IMR-90 (cell line): ENCODE measurements at regions not wholly inside any gene's neighbourhood (a gene's known extent, or its start where the extent isn't known, plus 50 kb on each side); places are given as distances from the start of the nearest gene placed in this dataset.

Experiments used
- ATAC-seq: fragments of 200-7000 bp; cut with Tn5 transposase; 2 replicates; pipeline ENCODE4 v1.9.1; 2020; ENCODE audit warnings: low read depth, mild to moderate bottlenecking, moderate library complexity
- BruUV-seq: library from RNA; stranded (reverse); fragments of 400-500 nt; replicated peaks from 2 replicates; lab custom pipeline; 2021; lab: Mats Ljungman, UMichigan
- CTCF ChIA-PET: fragments of 300-600 bp; formaldehyde crosslinking; extraction: SDS; loops from one replicate; lab custom pipeline; 2021; ENCODE audit warnings: antibody characterized with exemption; lab: Yijun Ruan, JAX
- POLR2A ChIA-PET: fragments of 300-600 bp; sonication (Branson Sonifier 250); formaldehyde crosslinking; loops from one replicate; lab custom pipeline; 2022; ENCODE audit warnings: antibody characterized with exemption; ENCODE audit not compliant: unreplicated experiment; lab: Charles Lee
- DNase-seq: peaks from one replicate; pipeline ENCODE4 v3.0.0; 2013
- H2AFZ ChIP-seq: replicated peaks from 2 replicates; pipeline ENCODE3; 2013; ENCODE audit warnings: low read length, mild to moderate bottlenecking; ENCODE audit not compliant: poor library complexity
- H2AK5ac ChIP-seq: 2 replicates; pipeline ENCODE4 v1.6.1; 2013; ENCODE audit warnings: low read depth, low read length, inconsistent platforms
- H2AK9ac ChIP-seq: replicated peaks from 2 replicates; pipeline ENCODE3; 2013; ENCODE audit warnings: mild to moderate bottlenecking, low read depth, low read length, moderate library complexity; ENCODE audit not compliant: poor library complexity
- H2BK120ac ChIP-seq: 2 replicates; pipeline ENCODE4 v1.6.1; 2013; ENCODE audit warnings: low read depth, low read length, inconsistent platforms
- H2BK15ac ChIP-seq: 3 replicates; pipeline ENCODE4 v1.6.1; 2013; ENCODE audit warnings: low read depth, low read length, inconsistent platforms
- H2BK20ac ChIP-seq: 2 replicates; pipeline ENCODE4 v1.6.1; 2013; ENCODE audit warnings: low read depth, mild to moderate bottlenecking, inconsistent platforms, low read length, moderate library complexity
- H2BK5ac ChIP-seq: 2 replicates; pipeline ENCODE4 v1.6.1; 2013; ENCODE audit warnings: mild to moderate bottlenecking, low read depth, low read length, inconsistent platforms; ENCODE audit not compliant: poor library complexity, severe bottlenecking
- H3K14ac ChIP-seq: replicated peaks from 2 replicates; pipeline ENCODE4 v1.6.1; 2013; ENCODE audit warnings: low read depth, low read length, inconsistent platforms
- H3K18ac ChIP-seq: 2 replicates; pipeline ENCODE4 v1.6.1; 2013; ENCODE audit warnings: low read depth, low read length, control low read depth
- H3K23ac ChIP-seq: 2 replicates; pipeline ENCODE4 v1.6.1; 2013; ENCODE audit warnings: low read depth, low read length, inconsistent platforms
- H3K27ac ChIP-seq: 2 replicates; pipeline ENCODE4 v1.5.1; 2013; ENCODE audit warnings: mild to moderate bottlenecking, control low read depth, low read length; ENCODE audit not compliant: insufficient read depth
- H3K27me3 ChIP-seq: 2 replicates; pipeline ENCODE4 v1.6.1; 2013; ENCODE audit warnings: low read length; ENCODE audit not compliant: control insufficient read depth, insufficient read depth
- H3K36me3 ChIP-seq: 2 replicates; pipeline ENCODE4 v1.6.1; 2013; ENCODE audit warnings: low read length, mixed read lengths; ENCODE audit not compliant: control insufficient read depth, insufficient read depth
- H3K4ac ChIP-seq: 2 replicates; pipeline ENCODE4 v1.6.1; 2013; ENCODE audit warnings: low read depth, low read length, inconsistent platforms
- H3K4me1 ChIP-seq: 2 replicates; pipeline ENCODE4 v1.6.1; 2013; ENCODE audit warnings: low read length, mixed read lengths; ENCODE audit not compliant: control insufficient read depth, insufficient read depth
- H3K4me2 ChIP-seq: 2 replicates; pipeline ENCODE4 v1.6.1; 2013; ENCODE audit warnings: low read depth, mild to moderate bottlenecking, control low read depth, low read length, moderate library complexity
- H3K4me3 ChIP-seq: 2 replicates; pipeline ENCODE4 v1.5.1; 2013; ENCODE audit warnings: low read depth, mild to moderate bottlenecking, control low read depth, low read length, moderate library complexity; ENCODE audit not compliant: insufficient read depth
- H3K56ac ChIP-seq: 2 replicates; pipeline ENCODE4 v1.6.1; 2013; ENCODE audit warnings: low read length, inconsistent platforms; ENCODE audit not compliant: insufficient read depth; ENCODE audit errors: extremely low read depth
- H3K79me1 ChIP-seq, 2 experiments: 2 replicates each; pipeline ENCODE4 v1.6.1; 2013; ENCODE audit warnings: low read length in 2 of 2, inconsistent platforms in 1 of 2, low read depth in 1 of 2
- H3K9ac ChIP-seq: 2 replicates; pipeline ENCODE4 v1.6.1; 2013; ENCODE audit warnings: low read depth, low read length, control low read depth
- H3K9me1 ChIP-seq: 2 replicates; pipeline ENCODE4 v1.6.1; 2013; ENCODE audit warnings: low read length, inconsistent platforms; ENCODE audit not compliant: insufficient read depth
- H3K9me3 ChIP-seq: 2 replicates; pipeline ENCODE4 v1.6.1; 2013; ENCODE audit warnings: low read length; ENCODE audit not compliant: control insufficient read depth, insufficient read depth
- H4K20me1 ChIP-seq: 2 replicates; pipeline ENCODE4 v1.6.1; 2013; ENCODE audit warnings: low read length, inconsistent platforms; ENCODE audit not compliant: insufficient read depth
- H4K5ac ChIP-seq: 2 replicates; pipeline ENCODE4 v1.6.1; 2013; ENCODE audit warnings: mild to moderate bottlenecking, low read depth, low read length, control low read depth
- H4K8ac ChIP-seq, 2 experiments: 2 replicates each; pipeline ENCODE4 v1.6.1; 2013; ENCODE audit warnings: low read depth in 2 of 2, low read length in 2 of 2, control low read depth in 1 of 2, inconsistent platforms in 1 of 2
- H4K91ac ChIP-seq: 2 replicates; pipeline ENCODE4 v1.6.1; 2013; ENCODE audit warnings: low read depth, low read length, inconsistent platforms; ENCODE audit not compliant: insufficient read depth
- BHLHE40 ChIP-seq: fragments of 150-350 bp; IDR thresholded peaks from 2 replicates; pipeline ENCODE4 v1.6.1; 2016; ENCODE audit warnings: mild to moderate bottlenecking, low read depth, low read length
- CEBPB ChIP-seq: IDR thresholded peaks from 2 replicates; pipeline ENCODE4 v1.6.1; 2012; ENCODE audit warnings: low read depth, low read length, improper control_type of control experiment
- CHD1 ChIP-seq: IDR thresholded peaks from 2 replicates; pipeline ENCODE4 v1.6.1; 2012; ENCODE audit warnings: low read depth, low read length, improper control_type of control experiment
- CTCF ChIP-seq: conservative IDR thresholded peaks from 2 replicates; pipeline ENCODE4 v1.5.1; 2012; ENCODE audit warnings: mild to moderate bottlenecking, low read depth, low read length, improper control_type of control experiment
- ELK1 ChIP-seq: fragments of 150-350 bp; IDR thresholded peaks from 2 replicates; pipeline ENCODE4 v1.6.1; 2016; ENCODE audit warnings: low read depth, mild to moderate bottlenecking, low read length, moderate library complexity, borderline replicate concordance
- FOS ChIP-seq: fragments of 150-350 bp; IDR thresholded peaks from 2 replicates; pipeline ENCODE4 v1.6.1; 2016; ENCODE audit warnings: low read depth, low read length
- MAFK ChIP-seq: IDR thresholded peaks from 2 replicates; pipeline ENCODE4 v1.6.1; 2012; ENCODE audit warnings: low read depth, low read length, improper control_type of control experiment
- MAZ ChIP-seq: IDR thresholded peaks from 2 replicates; pipeline ENCODE4 v1.6.1; 2012; ENCODE audit warnings: low read depth, mild to moderate bottlenecking, low read length, improper control_type of control experiment, moderate library complexity, borderline replicate concordance
- MXI1 ChIP-seq: IDR thresholded peaks from 2 replicates; pipeline ENCODE4 v1.6.1; 2012; ENCODE audit warnings: low read depth, mild to moderate bottlenecking, low read length, moderate library complexity, borderline replicate concordance
- NFE2L2 ChIP-seq: fragments of 150-350 bp; IDR thresholded peaks from 2 replicates; pipeline ENCODE4 v1.6.1; 2016; ENCODE audit warnings: low read depth, mild to moderate bottlenecking, low read length
- POLR2A ChIP-seq: IDR thresholded peaks from 2 replicates; pipeline ENCODE4 v1.6.1; 2012; ENCODE audit warnings: mild to moderate bottlenecking, low read depth, low read length
- RAD21 ChIP-seq: IDR thresholded peaks from 2 replicates; pipeline ENCODE4 v1.6.1; 2012; ENCODE audit warnings: low read length, improper control_type of control experiment
- RCOR1 ChIP-seq: IDR thresholded peaks from 2 replicates; pipeline ENCODE4 v1.6.1; 2012; ENCODE audit warnings: mild to moderate bottlenecking, low read length, improper control_type of control experiment; ENCODE audit not compliant: insufficient replicate concordance
- RFX5 ChIP-seq: IDR thresholded peaks from 2 replicates; pipeline ENCODE4 v1.8.0; 2012; ENCODE audit warnings: low read depth, mild to moderate bottlenecking, low read length, moderate library complexity
- SMC3 ChIP-seq: fragments of 150-350 bp; IDR thresholded peaks from 2 replicates; pipeline ENCODE4 v1.6.1; 2016; ENCODE audit warnings: low read depth, mild to moderate bottlenecking, antibody characterized with exemption, low read length, moderate library complexity
- USF2 ChIP-seq: fragments of 150-350 bp; IDR thresholded peaks from 2 replicates; pipeline ENCODE4 v1.6.1; 2017; ENCODE audit warnings: mild to moderate bottlenecking, antibody characterized with exemption, low read length, low read depth
- WGBS, 2 experiments: methylation state at CpG; one replicate each; pipeline versions ENCODE4 v1.1.5 to v1.1.7; 2013; ENCODE audit warnings: missing lambda C conversion rate in 2 of 2; ENCODE audit not compliant: insufficient read length in 1 of 2; ENCODE audit errors: extremely low coverage in 2 of 2; 5-methylcytosine and 5-hydroxymethylcytosine counted together
- dilution Hi-C: fragments of 300-500 bp; cut with HindIII; formaldehyde crosslinking; loops from one replicate; pipeline ENCODE4 v1.14.3; 2018; ENCODE audit warnings: low sequenced_read_pairs; ENCODE audit not compliant: unreplicated experiment
- in situ Hi-C: fragments of 300-500 bp; cut with MboI; formaldehyde crosslinking; loops from 3 replicates; pipeline ENCODE4 v1.14.3; 2019; ENCODE audit warnings: low sequenced_read_pairs, inconsistent platforms, mixed read lengths
- intact Hi-C: fragments of 100-400 bp; cut with micrococcal nuclease; formaldehyde crosslinking; loops from 2 replicates; pipeline ENCODE4 v1.10.0; 2022

GRCh38 chr6:142500250-142500786, 198.5 kb downstream of the ADGRG6 start:
- TF ChIP-seq MAZ, result no peak
- TF ChIP-seq MAFK, result no peak
- TF ChIP-seq FOS, result no peak
- no peak for TF ChIP-seq SMC3
- no peak for TF ChIP-seq RFX5
- no peak for TF ChIP-seq RCOR1
- TF ChIP-seq CTCF, result no peak
- no peak for TF ChIP-seq CEBPB
- no peak for TF ChIP-seq ELK1
- TF ChIP-seq USF2, result no peak
- TF ChIP-seq NFE2L2, result no peak
- no peak for TF ChIP-seq RAD21
- no peak for TF ChIP-seq CHD1
- TF ChIP-seq POLR2A, result no peak
- TF ChIP-seq BHLHE40, result no peak
- no peak for TF ChIP-seq MXI1
- Histone ChIP-seq H3K79me1 (no peaks in the 10 kb centered on the region), H3K14ac (no peak overlapping the region), H2BK20ac (no peak overlapping the region), H3K9ac (no peak overlapping the region), H4K5ac (no peak overlapping the region), H3K18ac (no peak overlapping the region), H3K4me3 (no peak overlapping the region), H3K4me2 (no peak overlapping the region), H3K23ac (no peak overlapping the region), H4K8ac (no peak overlapping the region), H2BK120ac (no peak overlapping the region), H4K20me1 (no peaks in the 10 kb centered on the region), H3K4ac (no peak overlapping the region), H4K91ac (no peak overlapping the region), H2BK5ac (no peak overlapping the region), H3K9me3 (peaks cover 4% of the 10 kb centered on the region; the same call in 1 of the 2 replicates), H3K9me1 (no peaks in the 10 kb centered on the region), H2AFZ (no peak overlapping the region), H3K27ac (no peak overlapping the region), H2AK5ac (no peak overlapping the region), H3K56ac (no peak overlapping the region), H2BK15ac (no peak overlapping the region), H3K36me3 (no peaks in the 10 kb centered on the region), H3K4me1 (no peaks in the 10 kb centered on the region), H3K27me3 (peaks cover 5% of the 10 kb centered on the region; the same call in 1 of the 2 replicates), H2AK9ac (no peak overlapping the region)
- dilution Hi-C loops (no loop called here), intact Hi-C loops (no loop called here), in situ Hi-C loops (no loop called here)
- DNase-seq (no peak), ATAC-seq (no peak)
- 14% methylated on average over 1 of the region's 4 CpGs; no CpG with 5 or more reads in 1 of the 2 experiments for WGBS, 2 experiments
- no TSS peak for BruUV-seq
- ChIA-PET CTCF (interaction anchor here (0.9 kb wide), 1 partner anchor 9 kb away, joined by 3 read pairs; no protein-coding TSS in a partner anchor), POLR2A (no interaction called here)
